Immature natural killer cell (primary cell): ENCODE measurements at regions not wholly inside any gene's neighbourhood (a gene's known extent, or its start where the extent isn't known, plus 50 kb on each side); places are given as distances from the start of the nearest gene placed in this dataset.

Experiments used
- DNase-seq, 3 donors: peaks; one replicate each; pipeline ENCODE4 v3.0.0; 2022; ENCODE audit warnings: mixed read lengths in 1 of 3
- H3K27ac Mint-ChIP-seq, 6 donors: one replicate each; pipeline ENCODE4 v1.8.0; 2020; ENCODE audit warnings: mixed read lengths in 6 of 6, mild to moderate bottlenecking in 5 of 6, inconsistent platforms in 4 of 6, moderate library complexity in 3 of 6
- H3K27me3 Mint-ChIP-seq, 3 donors: one replicate each; pipeline ENCODE4 v1.8.0; 2020 to 2021; ENCODE audit warnings: low read depth in 3 of 3, mild to moderate bottlenecking in 3 of 3, mixed read lengths in 3 of 3, moderate library complexity in 3 of 3, inconsistent platforms in 1 of 3
- H3K36me3 Mint-ChIP-seq, 3 donors: one replicate each; pipeline ENCODE4 v1.8.0; 2020; ENCODE audit warnings: mixed read lengths in 3 of 3, inconsistent platforms in 2 of 3, mild to moderate bottlenecking in 2 of 3
- H3K4me1 Mint-ChIP-seq, 2 donors: one replicate each; pipeline ENCODE4 v1.8.0; 2020; ENCODE audit warnings: inconsistent platforms in 2 of 2, mild to moderate bottlenecking in 2 of 2, mixed read lengths in 2 of 2, moderate library complexity in 1 of 2
- H3K4me3 Mint-ChIP-seq, 5 donors: one replicate each; pipeline ENCODE4 v1.8.0; 2020; ENCODE audit warnings: mild to moderate bottlenecking in 5 of 5, mixed read lengths in 5 of 5, inconsistent platforms in 3 of 5, moderate library complexity in 3 of 5
- H3K9me3 Mint-ChIP-seq, 6 donors: one replicate each; pipeline ENCODE4 v1.8.0; 2020; ENCODE audit warnings: mild to moderate bottlenecking in 6 of 6, mixed read lengths in 6 of 6, inconsistent platforms in 4 of 6, moderate library complexity in 3 of 6

DNA sequence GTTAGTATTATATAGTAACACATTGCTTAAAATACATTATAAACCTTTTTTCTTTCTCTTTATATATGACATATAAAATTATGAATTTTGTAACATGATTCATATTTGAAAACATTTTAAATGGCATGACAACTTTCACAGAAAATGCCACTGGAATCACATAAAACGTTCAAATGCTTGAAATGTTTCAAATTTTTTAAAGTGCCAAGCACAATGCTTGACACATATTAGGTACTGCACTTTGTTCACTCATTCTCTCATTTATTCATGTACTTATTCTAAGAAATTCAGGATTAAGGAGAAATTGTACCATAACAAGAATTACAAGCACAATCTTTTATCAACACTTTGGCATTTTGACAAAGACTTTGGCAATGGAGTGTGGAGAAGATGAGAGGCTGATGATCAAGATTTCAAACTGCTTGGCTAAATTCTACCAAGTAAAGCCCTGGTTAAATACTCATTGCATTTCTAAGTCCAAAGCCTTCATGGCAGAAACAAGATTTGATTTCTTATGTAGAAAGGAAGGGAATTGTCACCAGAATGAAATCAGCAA is 232.2 kb downstream of the C12orf50 start:
- Mint-ChIP-seq H3K36me3 (no peaks in the 10 kb centered on the region), H3K27me3 (peaks cover 0 to 2% (median 0%) of the 10 kb centered on the region in 3 donors), H3K4me1 (no peaks in the 10 kb centered on the region), H3K27ac (no peak overlapping the region), H3K9me3 (peaks cover 0 to 31% (median 6%) of the 10 kb centered on the region in 6 donors), H3K4me3 (no peak overlapping the region)
- DNase-seq: no peak

GRCh38 chr12:87795555-87795954 is 233.6 kb downstream of the C12orf50 start:
- Mint-ChIP-seq H3K9me3 (peaks cover 0 to 34% (median 8%) of the 10 kb centered on the region in 6 donors), H3K27ac (no peak overlapping the region), H3K27me3 (peaks cover 0 to 2% (median 0%) of the 10 kb centered on the region in 3 donors), H3K4me1 (no peaks in the 10 kb centered on the region), H3K4me3 (no peak overlapping the region), H3K36me3 (no peaks in the 10 kb centered on the region)
- no peak for DNase-seq

- DNase-seq: no peak
- Mint-ChIP-seq H3K27ac (no peak overlapping the region), H3K4me1 (no peaks in the 10 kb centered on the region), H3K9me3 (peaks cover 0 to 29% (median 6%) of the 10 kb centered on the region in 6 donors), H3K27me3 (peaks cover 0 to 2% (median 0%) of the 10 kb centered on the region in 3 donors), H3K4me3 (no peak overlapping the region), H3K36me3 (no peaks in the 10 kb centered on the region)
Measured at GRCh38 chr12:87794854-87795253, 234.3 kb downstream of the C12orf50 start.

GRCh38 chr12:87793131-87793530 is 236.1 kb downstream of the C12orf50 start:
- Mint-ChIP-seq H3K4me1 (no peaks in the 10 kb centered on the region), H3K27me3 (peaks cover 0 to 2% (median 0%) of the 10 kb centered on the region in 3 donors), H3K36me3 (no peaks in the 10 kb centered on the region), H3K27ac (no peak overlapping the region), H3K9me3 (peaks cover 0 to 26% (median 6%) of the 10 kb centered on the region in 6 donors), H3K4me3 (no peak overlapping the region)
- DNase-seq: no peak

DNA sequence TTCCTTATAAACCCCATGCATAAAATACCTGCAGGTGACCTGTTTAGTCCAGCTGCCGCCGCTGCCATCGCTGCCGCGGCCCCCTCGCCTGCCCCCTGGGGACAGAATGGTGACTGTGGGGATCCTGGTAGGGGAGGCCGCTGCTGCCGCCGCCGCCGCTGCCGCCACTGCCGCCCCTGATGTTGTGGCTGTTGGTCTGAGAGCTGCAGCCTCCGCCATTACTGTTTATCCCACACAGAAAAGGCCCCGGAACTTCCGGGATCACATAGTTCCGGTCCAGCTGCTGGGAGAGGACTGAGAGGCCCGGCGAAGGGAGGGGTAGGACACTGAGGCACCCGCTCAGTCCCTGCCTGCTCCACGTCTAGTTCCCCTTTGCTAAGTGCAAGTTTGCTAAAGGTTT is 244.9 kb downstream of the C12orf50 start:
- Mint-ChIP-seq H3K9me3 (peaks cover 4 to 29% (median 13%) of the 10 kb centered on the region in 6 donors), H3K27ac (no peak overlapping the region), H3K36me3 (peaks cover 0 to 8% (median 0%) of the 10 kb centered on the region in 3 donors), H3K27me3 (peaks cover 0 to 2% (median 0%) of the 10 kb centered on the region in 3 donors), H3K4me1 (no peaks in the 10 kb centered on the region), H3K4me3 (no peak overlapping the region)
- DNase-seq: no peak

- DNase-seq: no peak
- H3K4me3 Mint-ChIP-seq: no peak overlapping the region
- peaks cover 4 to 25% (median 14%) of the 10 kb centered on the region in 6 donors for H3K9me3 Mint-ChIP-seq
- H3K27ac Mint-ChIP-seq: no peak overlapping the region
- H3K27me3 Mint-ChIP-seq: peaks cover 0 to 2% (median 0%) of the 10 kb centered on the region in 3 donors
- H3K4me1 Mint-ChIP-seq: no peaks in the 10 kb centered on the region
- peaks cover 0 to 8% (median 0%) of the 10 kb centered on the region in 3 donors for H3K36me3 Mint-ChIP-seq
Measured at GRCh38 chr12:87783467-87783866, 245.7 kb downstream of the C12orf50 start.

GRCh38 chr12:87782838-87783237 is 246.4 kb downstream of the C12orf50 start:
- peaks cover 4 to 24% (median 14%) of the 10 kb centered on the region in 6 donors for H3K9me3 Mint-ChIP-seq
- H3K4me1 Mint-ChIP-seq: no peaks in the 10 kb centered on the region
- H3K27ac Mint-ChIP-seq: no peak overlapping the region
- no peak for DNase-seq
- H3K4me3 Mint-ChIP-seq: no peak overlapping the region
- peaks cover 0 to 8% (median 0%) of the 10 kb centered on the region in 3 donors for H3K36me3 Mint-ChIP-seq
- H3K27me3 Mint-ChIP-seq: peaks cover 0 to 2% (median 0%) of the 10 kb centered on the region in 3 donors

DNA sequence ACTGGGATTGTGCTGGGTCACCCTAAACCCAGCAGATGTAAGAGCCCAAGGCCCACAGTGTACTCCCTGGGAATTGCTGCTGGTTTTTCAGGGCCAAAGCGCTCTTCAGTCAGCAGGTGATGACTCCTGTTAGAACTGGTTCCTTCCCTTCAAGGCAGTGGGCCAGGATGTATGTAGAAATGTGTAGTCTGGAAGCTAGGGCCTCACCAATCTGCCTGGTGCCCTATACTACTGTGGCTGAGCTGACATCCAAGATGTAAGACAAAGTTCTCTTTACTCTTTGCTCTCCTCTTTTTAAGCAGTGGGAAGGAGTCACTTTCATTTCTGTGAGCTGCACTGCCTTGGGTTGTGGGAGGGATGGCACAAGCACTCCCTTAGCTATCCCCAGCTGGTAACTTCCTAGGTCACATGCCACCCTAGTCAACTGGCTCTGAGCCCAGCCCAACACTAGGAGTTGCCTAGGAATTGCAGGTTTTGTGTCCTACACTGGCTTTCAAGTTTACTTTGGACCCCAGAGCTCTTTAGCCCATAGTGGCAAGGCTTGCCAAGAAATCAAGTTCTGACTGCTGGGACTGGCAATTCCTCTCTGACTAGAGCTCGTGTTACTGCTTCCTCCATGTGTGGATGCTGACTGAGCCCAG is 249.2 kb downstream of the C12orf50 start:
- no peak overlapping the region for H3K4me3 Mint-ChIP-seq
- H3K4me1 Mint-ChIP-seq: no peaks in the 10 kb centered on the region
- H3K36me3 Mint-ChIP-seq: peaks cover 0 to 5% (median 0%) of the 10 kb centered on the region in 3 donors
- no peak overlapping the region for H3K27ac Mint-ChIP-seq
- DNase-seq: no peak
- H3K9me3 Mint-ChIP-seq: peaks cover 2 to 19% (median 15%) of the 10 kb centered on the region in 6 donors
- H3K27me3 Mint-ChIP-seq: peaks cover 0 to 2% (median 0%) of the 10 kb centered on the region in 3 donors

DNA sequence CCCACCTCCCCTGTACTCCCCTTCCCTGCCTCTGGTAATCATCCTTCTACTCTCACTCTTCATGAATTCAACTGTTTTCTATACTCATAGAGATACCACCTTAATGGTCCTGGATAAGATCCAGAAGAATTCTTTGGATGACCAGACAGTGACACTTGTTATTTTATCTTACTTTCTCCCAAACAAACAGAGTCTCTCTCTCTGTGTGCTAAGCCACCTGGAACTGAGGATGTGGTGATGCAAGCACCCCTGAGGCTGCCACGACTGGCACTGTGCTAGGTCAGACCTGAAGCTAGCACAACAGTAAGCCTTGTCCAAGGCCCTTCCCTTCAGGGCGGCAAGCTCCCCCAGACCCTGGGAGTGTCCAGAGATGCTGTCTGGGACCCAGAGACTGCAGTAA is 250.2 kb downstream of the C12orf50 start:
- no peak for DNase-seq
- Mint-ChIP-seq H3K4me1 (no peaks in the 10 kb centered on the region), H3K4me3 (no peak overlapping the region), H3K36me3 (peaks cover 0 to 5% (median 0%) of the 10 kb centered on the region in 3 donors), H3K27ac (no peak overlapping the region), H3K9me3 (peaks cover 2 to 23% (median 16%) of the 10 kb centered on the region in 6 donors), H3K27me3 (peaks cover 0 to 2% (median 0%) of the 10 kb centered on the region in 3 donors)

- peaks cover under 1 to 20% (median 10%) of the 10 kb centered on the region in 6 donors for H3K9me3 Mint-ChIP-seq
- peaks cover 0 to 2% (median 0%) of the 10 kb centered on the region in 3 donors for H3K27me3 Mint-ChIP-seq
- no peaks in the 10 kb centered on the region for H3K4me1 Mint-ChIP-seq
- no peak overlapping the region for H3K27ac Mint-ChIP-seq
- peaks cover 0 to under 1% (median 0%) of the 10 kb centered on the region in 3 donors for H3K36me3 Mint-ChIP-seq
- no peak for DNase-seq
- H3K4me3 Mint-ChIP-seq: no peak overlapping the region
Measured at GRCh38 chr12:87778065-87778464, 251.1 kb downstream of the C12orf50 start.

GRCh38 chr12:87775784-87776183 is 253.4 kb downstream of the C12orf50 start:
- peaks cover 3 to 16% (median 7%) of the 10 kb centered on the region in 6 donors for H3K9me3 Mint-ChIP-seq
- peaks cover 0 to 2% (median 0%) of the 10 kb centered on the region in 3 donors for H3K27me3 Mint-ChIP-seq
- no peak for DNase-seq
- no peak overlapping the region for H3K4me3 Mint-ChIP-seq
- H3K36me3 Mint-ChIP-seq: no peaks in the 10 kb centered on the region
- H3K4me1 Mint-ChIP-seq: no peaks in the 10 kb centered on the region
- H3K27ac Mint-ChIP-seq: no peak overlapping the region

DNA sequence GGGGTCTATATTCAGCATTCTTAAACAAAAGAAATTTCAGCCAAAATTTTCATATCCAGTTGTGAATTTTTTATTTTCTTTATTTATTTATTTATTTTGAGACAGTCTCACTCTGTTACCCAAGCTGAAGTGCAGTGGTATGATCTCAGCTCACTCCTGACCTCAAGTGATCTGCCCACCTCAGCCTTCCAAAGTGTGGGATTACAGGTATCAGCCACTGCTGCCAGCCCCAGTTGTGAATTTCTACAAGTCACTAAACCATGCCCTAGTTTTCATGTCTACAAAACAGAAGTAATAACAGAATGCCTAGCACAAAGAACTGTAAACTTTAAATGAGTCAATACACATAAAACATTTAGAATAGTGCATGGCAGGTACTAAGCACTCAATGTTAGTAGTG is 254.2 kb downstream of the C12orf50 start:
- Mint-ChIP-seq H3K4me1 (no peaks in the 10 kb centered on the region), H3K27me3 (peaks cover 0 to 1% (median 0%) of the 10 kb centered on the region in 3 donors), H3K4me3 (no peak overlapping the region), H3K9me3 (peaks cover 3 to 16% (median 7%) of the 10 kb centered on the region in 6 donors), H3K36me3 (no peaks in the 10 kb centered on the region), H3K27ac (no peak overlapping the region)
- no peak for DNase-seq

GRCh38 chr12:87772401-87772800 is 256.8 kb downstream of the C12orf50 start:
- Mint-ChIP-seq H3K27me3 (no peaks in the 10 kb centered on the region), H3K9me3 (peaks cover 3 to 16% (median 9%) of the 10 kb centered on the region in 6 donors), H3K4me1 (no peaks in the 10 kb centered on the region), H3K27ac (no peak overlapping the region), H3K36me3 (no peaks in the 10 kb centered on the region), H3K4me3 (no peak overlapping the region)
- DNase-seq: no peak

- Mint-ChIP-seq H3K27me3 (peaks cover 0 to 1% (median 0%) of the 10 kb centered on the region in 3 donors), H3K27ac (no peak overlapping the region), H3K4me1 (no peaks in the 10 kb centered on the region)
Measured at GRCh38 chr12:87768501-87769287, 260.5 kb downstream of the C12orf50 start.

More at GRCh38 chr12:87768501-87769287, 260.5 kb downstream of the C12orf50 start:
- Mint-ChIP-seq H3K4me3 (no peak overlapping the region), H3K36me3 (no peaks in the 10 kb centered on the region), H3K9me3 (peaks cover 0 to 17% (median 2%) of the 10 kb centered on the region in 6 donors)
- no peak for DNase-seq
